SU-DHL-6 (cell line): ENCODE measurements at regions not wholly inside any gene's neighbourhood (a gene's known extent, or its start where the extent isn't known, plus 50 kb on each side); places are given as distances from the start of the nearest gene placed in this dataset.

Source experiments
- EZH2phosphoT487 ChIP-seq: fragments of 200-600 bp; sonication (generic), shearing (Covaris generic); conservative IDR thresholded peaks from 2 replicates; pipeline ENCODE4 v1.6.1; 2018; ENCODE audit warnings: mild to moderate bottlenecking, antibody characterized with exemption, low read length, moderate library complexity, mixed read lengths
- TF ChIP-seq, protein P1 (sequence below): fragments of 200-600 bp; sonication (generic); IDR thresholded peaks from one replicate; pipeline ENCODE4 v1.5.1; 2017; ENCODE audit warnings: antibody characterized with exemption, mild to moderate bottlenecking, low read length, moderate library complexity; ENCODE audit not compliant: insufficient read depth, poor library complexity, severe bottlenecking

DNA sequence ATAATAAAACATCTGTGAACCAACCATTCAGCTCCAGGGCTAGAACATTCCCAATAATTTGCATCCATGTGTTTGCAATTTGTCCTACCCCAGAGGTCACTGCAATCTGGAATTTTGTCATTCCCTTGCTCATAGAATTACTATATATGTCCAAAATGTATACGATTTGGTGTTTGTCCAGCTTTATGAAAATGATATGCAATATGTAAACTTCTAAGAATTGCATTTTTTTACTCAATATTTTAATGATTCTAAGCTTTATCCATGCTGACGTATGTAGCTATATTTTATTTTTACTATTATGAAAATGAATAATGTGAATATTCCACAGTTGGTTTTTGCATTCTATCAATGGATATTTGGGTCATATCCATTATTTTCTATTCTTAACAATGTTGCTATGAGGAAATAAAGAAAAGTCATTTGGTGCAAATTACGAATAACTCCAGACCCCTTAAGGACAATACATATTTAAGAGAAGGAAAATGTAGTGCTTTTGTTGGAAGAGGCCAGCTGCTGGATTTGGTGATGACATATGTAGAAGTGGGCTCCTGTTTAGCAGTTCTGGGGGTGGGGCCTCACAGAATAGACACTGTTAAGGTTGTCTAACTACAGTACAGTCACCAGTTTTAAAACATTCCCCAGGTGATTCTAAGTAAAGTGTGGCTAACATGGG lies 139.4 kb downstream of the SLC38A4 start:
- TF ChIP-seq, protein P1, sequence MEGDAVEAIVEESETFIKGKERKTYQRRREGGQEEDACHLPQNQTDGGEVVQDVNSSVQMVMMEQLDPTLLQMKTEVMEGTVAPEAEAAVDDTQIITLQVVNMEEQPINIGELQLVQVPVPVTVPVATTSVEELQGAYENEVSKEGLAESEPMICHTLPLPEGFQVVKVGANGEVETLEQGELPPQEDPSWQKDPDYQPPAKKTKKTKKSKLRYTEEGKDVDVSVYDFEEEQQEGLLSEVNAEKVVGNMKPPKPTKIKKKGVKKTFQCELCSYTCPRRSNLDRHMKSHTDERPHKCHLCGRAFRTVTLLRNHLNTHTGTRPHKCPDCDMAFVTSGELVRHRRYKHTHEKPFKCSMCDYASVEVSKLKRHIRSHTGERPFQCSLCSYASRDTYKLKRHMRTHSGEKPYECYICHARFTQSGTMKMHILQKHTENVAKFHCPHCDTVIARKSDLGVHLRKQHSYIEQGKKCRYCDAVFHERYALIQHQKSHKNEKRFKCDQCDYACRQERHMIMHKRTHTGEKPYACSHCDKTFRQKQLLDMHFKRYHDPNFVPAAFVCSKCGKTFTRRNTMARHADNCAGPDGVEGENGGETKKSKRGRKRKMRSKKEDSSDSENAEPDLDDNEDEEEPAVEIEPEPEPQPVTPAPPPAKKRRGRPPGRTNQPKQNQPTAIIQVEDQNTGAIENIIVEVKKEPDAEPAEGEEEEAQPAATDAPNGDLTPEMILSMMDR, result no peak
- TF ChIP-seq EZH2phosphoT487, result no peak
